GM19238 (cell line): ENCODE measurements at regions not wholly inside any gene's neighbourhood (a gene's known extent, or its start where the extent isn't known, plus 50 kb on each side); places are given as distances from the start of the nearest gene placed in this dataset.

Experiments used
- DNase-seq: peaks from one replicate; pipeline ENCODE4 v3.0.0; 2011; ENCODE audit warnings: low spot score; ENCODE audit not compliant: insufficient read length

DNA sequence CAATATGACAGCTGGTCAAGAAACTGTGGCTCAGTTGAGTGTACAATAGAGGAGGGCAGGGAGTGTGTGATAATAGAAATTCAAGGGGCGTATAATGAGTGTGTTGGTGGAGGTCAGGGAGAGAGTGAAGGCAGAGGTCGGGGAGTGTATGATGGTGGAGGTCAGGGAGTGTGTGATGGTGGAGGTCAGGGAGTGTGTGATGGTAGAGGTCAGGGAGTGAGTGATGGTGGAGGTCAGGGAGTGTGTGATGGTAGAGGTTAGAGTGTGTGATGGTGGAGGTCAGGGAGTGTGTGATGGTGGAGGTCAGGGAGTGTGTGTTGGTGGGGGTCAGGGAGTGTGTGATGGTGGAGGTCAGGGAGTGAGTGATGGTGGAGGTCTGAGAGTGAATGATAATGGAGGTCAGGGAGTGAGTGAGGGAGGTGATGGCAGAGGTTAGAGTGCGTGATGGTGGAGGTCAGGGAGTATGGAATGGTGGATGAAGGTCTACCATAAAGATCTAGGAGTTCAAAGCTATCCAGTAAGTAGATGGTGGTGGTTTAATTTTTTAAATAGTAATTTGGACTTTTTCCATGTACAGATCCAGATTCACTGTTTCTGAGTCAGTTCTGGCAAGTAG is 57.7 kb upstream of the TNS3 start:
- no peak for DNase-seq

DNA sequence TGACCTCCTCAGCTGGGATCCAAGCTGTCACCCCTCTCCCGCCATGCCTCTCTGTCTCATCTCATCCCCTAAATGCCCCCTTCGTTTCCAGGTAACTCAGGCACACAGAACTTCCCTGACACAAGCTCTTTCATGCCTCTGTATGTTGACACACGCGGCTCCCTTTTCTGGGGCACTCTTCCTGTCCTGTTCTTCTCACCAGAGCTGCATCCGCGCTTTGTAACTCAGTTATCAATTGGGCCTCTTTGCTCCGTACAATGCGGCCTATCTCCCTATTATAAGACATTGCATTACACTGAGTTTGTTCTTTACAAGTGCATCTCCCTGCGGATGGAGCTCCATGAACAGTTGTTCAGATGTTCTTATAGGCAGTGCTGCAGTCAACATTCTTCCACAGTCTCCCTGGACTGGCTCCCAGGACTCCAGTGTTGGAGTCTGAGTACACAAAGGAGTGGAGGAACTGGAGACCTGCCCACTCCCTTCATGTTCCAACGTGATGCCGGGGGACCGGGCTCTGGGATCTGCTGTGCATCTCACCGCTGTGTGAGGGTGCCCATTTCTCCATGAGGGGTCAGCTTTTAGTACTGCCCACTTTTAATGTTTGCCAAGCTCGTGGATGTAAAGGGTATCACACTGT is 56.9 kb upstream of the TNS3 start:
- no peak for DNase-seq

DNA sequence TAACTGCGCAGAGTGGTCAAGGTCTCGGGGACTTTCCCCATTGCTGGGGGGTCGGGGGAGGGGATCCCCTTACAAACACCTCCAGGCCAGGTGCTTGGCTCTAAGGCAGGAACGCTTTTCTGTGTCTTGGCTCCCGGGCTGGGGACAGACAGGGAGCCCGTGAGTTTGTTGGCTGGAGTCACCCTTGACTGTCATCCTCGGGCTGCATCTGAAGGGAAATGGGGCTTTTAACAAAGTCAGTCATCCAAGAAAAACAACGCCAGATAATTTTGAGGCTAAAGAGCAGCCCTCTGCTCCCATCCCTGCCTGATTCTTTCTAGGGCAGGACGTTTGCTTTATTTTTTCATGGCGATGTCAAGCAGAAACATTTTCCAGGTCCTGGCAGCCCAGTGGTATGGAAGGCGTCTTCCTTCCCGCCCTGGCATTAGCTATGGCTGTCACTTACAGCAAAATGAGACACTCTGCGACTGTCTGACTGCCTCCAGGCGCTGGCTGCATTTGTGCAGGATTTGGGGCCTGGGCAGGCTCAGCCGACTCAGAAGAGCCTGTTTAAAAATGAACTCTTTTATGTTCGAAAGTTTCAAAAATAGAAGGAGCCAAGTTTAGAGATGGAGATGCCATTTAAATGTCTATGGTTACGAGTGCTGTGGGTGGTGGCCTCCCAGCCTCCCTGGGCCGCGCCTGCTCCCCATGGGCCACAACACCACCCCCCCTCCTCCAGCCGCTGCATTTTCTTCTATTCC is 54.7 kb upstream of the TNS3 start:
- DNase-seq, result no peak

GRCh38 chr7:47636081-47636432 is 54.1 kb upstream of the TNS3 start:
- DNase-seq, result no peak

GRCh38 chr7:47635091-47636080 is 53.5 kb upstream of the TNS3 start:
- DNase-seq, result no peak

- no peak for DNase-seq
Observed at GRCh38 chr7:47634273-47634672, 52.4 kb upstream of the TNS3 start.

GRCh38 chr7:47633134-47633533 is 51.2 kb upstream of the TNS3 start:
- no peak for DNase-seq
